Parathyroid adenoma (tissue), 2 donors: ENCODE measurements at regions not wholly inside any gene's neighbourhood (a gene's known extent, or its start where the extent isn't known, plus 50 kb on each side); places are given as distances from the start of the nearest gene placed in this dataset.

Experiments
- H2AFZ ChIP-seq: fragments of 300-600 bp; sonication (generic); one replicate; pipeline ENCODE4 v1.7.0; 2017; ENCODE audit warnings: antibody characterized with exemption, mild to moderate bottlenecking
- H3K27ac ChIP-seq: fragments of 300-600 bp; sonication (generic); one replicate; pipeline ENCODE4 v1.7.0; 2017
- H3K27me3 ChIP-seq: fragments of 300-600 bp; sonication (generic); one replicate; pipeline ENCODE4 v1.7.0; 2017; ENCODE audit warnings: low read length; ENCODE audit not compliant: control insufficient read depth, insufficient read depth
- H3K36me3 ChIP-seq: fragments of 300-600 bp; sonication (generic); one replicate; pipeline ENCODE4 v1.7.0; 2017; ENCODE audit warnings: low read length; ENCODE audit not compliant: control insufficient read depth, insufficient read depth
- H3K4me1 ChIP-seq: fragments of 300-600 bp; sonication (generic); one replicate; pipeline ENCODE4 v1.7.0; 2017; ENCODE audit warnings: control low read depth
- H3K4me2 ChIP-seq: fragments of 300-600 bp; sonication (generic); one replicate; pipeline ENCODE4 v1.7.0; 2017; ENCODE audit warnings: low read length
- H3K4me3 ChIP-seq: fragments of 300-600 bp; sonication (generic); one replicate; pipeline ENCODE4 v1.7.0; 2017; ENCODE audit warnings: low read depth, low read length
- H3K79me2 ChIP-seq: fragments of 300-600 bp; sonication (generic); one replicate; pipeline ENCODE4 v1.7.0; 2017; ENCODE audit warnings: control low read depth
- H3K9ac ChIP-seq: fragments of 300-600 bp; sonication (generic); one replicate; pipeline ENCODE4 v1.7.0; 2017; ENCODE audit warnings: mild to moderate bottlenecking
- H3K9me3 ChIP-seq: fragments of 300-600 bp; sonication (generic); one replicate; pipeline ENCODE4 v1.7.0; 2017; ENCODE audit warnings: low read length; ENCODE audit not compliant: control insufficient read depth
- CTCF ChIP-seq: fragments of 300-600 bp; sonication (generic); IDR thresholded peaks from one replicate; pipeline ENCODE4 v1.7.0; 2017; ENCODE audit warnings: antibody characterized with exemption, mild to moderate bottlenecking
- donor health status: primary hyperparathyroidism.

DNA sequence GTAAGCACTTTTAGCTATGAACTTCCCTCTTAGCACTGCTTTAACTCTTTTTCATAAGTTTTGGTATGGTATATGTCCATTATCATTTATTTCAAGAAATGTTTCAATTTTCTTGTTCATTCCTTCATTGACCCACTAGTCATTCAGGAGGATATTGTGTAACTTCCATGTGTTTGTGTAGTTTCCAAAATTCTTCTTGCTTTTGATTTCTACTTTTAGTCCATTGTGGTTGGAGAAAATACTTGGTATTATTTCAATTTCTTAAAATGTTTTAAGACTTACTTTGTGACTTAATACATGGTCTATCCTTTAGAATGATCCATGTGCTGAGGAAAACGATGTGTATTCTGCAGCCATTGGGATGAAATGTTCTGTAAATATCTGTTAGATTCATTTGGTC is 176.5 kb downstream of the CENPW start:
- H3K79me2 ChIP-seq, result no peaks in the 10 kb centered on the region
- TF ChIP-seq CTCF, result no peak
- no peak overlapping the region for H3K4me3 ChIP-seq
- no peak overlapping the region for H3K4me2 ChIP-seq
- no peaks in the 10 kb centered on the region for H3K36me3 ChIP-seq
- H3K27ac ChIP-seq, result no peak overlapping the region
- H3K9me3 ChIP-seq, result no peaks in the 10 kb centered on the region
- H3K4me1 ChIP-seq, result no peaks in the 10 kb centered on the region
- no peak overlapping the region for H2AFZ ChIP-seq
- H3K9ac ChIP-seq, result no peak overlapping the region
- no peaks in the 10 kb centered on the region for H3K27me3 ChIP-seq

DNA sequence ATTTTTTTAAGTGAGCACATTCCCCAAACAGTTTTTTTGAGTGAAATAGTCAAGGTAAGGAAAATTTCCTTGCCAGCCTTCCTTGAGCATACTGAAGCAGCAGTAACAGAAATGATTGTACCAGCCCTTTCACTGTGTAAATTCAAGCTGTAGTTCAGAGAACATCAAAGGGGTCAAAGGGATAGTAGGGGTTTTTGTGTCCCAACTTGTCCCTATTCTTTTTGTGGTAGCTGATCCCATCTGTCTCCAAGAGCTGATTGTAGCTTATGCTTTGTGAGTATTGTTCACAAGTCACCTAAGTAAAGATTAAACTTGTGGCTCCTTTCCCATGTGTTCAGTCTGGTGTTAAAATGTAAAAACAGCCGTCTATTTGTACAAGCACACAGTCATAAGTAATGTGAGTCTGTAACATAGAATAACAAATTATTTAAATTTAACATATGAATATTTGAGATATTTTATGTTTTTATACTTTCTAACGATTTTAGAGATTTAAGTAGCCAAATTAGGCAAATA is 185.0 kb downstream of the CENPW start:
- no peaks in the 10 kb centered on the region for H3K9me3 ChIP-seq
- no peaks in the 10 kb centered on the region for H3K4me1 ChIP-seq
- H3K79me2 ChIP-seq, result no peaks in the 10 kb centered on the region
- no peak overlapping the region for H2AFZ ChIP-seq
- H3K36me3 ChIP-seq, result no peaks in the 10 kb centered on the region
- H3K9ac ChIP-seq, result no peak overlapping the region
- H3K4me3 ChIP-seq, result no peak overlapping the region
- H3K4me2 ChIP-seq, result no peak overlapping the region
- TF ChIP-seq CTCF, result no peak
- H3K27me3 ChIP-seq, result no peaks in the 10 kb centered on the region
- no peak overlapping the region for H3K27ac ChIP-seq

DNA sequence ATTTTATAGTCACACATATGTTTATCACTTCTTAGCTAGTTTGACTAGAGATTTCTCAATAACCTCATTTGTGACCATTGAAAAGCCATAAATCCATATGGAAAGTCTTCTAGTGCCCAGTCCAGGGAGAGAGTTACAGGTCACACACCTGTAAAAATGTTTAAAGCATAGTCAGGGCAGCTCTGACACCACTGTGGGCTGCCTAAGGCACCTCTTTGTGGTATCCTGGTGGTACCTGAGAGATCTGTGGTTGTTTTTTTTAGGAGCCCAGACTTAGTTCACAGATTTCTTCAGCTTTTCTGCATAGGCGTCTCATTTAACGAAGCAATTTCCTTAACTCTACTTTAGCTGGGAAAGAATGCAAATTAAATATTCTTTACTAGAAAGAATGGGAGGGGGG is 186.6 kb downstream of the CENPW start:
- TF ChIP-seq CTCF, result no peak

GRCh38 chr6:126526996-126527606 is 187.2 kb downstream of the CENPW start:
- H3K9ac ChIP-seq, result no peak overlapping the region
- no peaks in the 10 kb centered on the region for H3K27me3 ChIP-seq
- H3K4me2 ChIP-seq, result no peak overlapping the region
- no peaks in the 10 kb centered on the region for H3K4me1 ChIP-seq
- no peak overlapping the region for H3K4me3 ChIP-seq
- H2AFZ ChIP-seq, result no peak overlapping the region
- no peaks in the 10 kb centered on the region for H3K79me2 ChIP-seq
- no peaks in the 10 kb centered on the region for H3K36me3 ChIP-seq
- no peak overlapping the region for H3K27ac ChIP-seq
- no peaks in the 10 kb centered on the region for H3K9me3 ChIP-seq
- no peak for TF ChIP-seq CTCF

More for the DNA sequence above, 186.6 kb downstream of the CENPW start:
- no peaks in the 10 kb centered on the region for H3K79me2 ChIP-seq
- no peak overlapping the region for H3K4me3 ChIP-seq
- H3K36me3 ChIP-seq, result no peaks in the 10 kb centered on the region
- no peak overlapping the region for H3K4me2 ChIP-seq
- no peaks in the 10 kb centered on the region for H3K9me3 ChIP-seq
- H3K27ac ChIP-seq, result no peak overlapping the region
- H3K9ac ChIP-seq, result no peak overlapping the region
- no peaks in the 10 kb centered on the region for H3K4me1 ChIP-seq
- no peak overlapping the region for H2AFZ ChIP-seq
- H3K27me3 ChIP-seq, result no peaks in the 10 kb centered on the region
